ENCODE measurements at regions not wholly inside any gene's neighbourhood (a gene's known extent, or its start where the extent isn't known, plus 50 kb on each side); places are given as distances from the start of the nearest gene placed in this dataset.

GRCh38 chr5:125283372-125283771 is 536.9 kb upstream of the ZNF608 start:
- no peak for DNase-seq (ENCODE audit: low read depth)

- DNase-seq (ENCODE audit: low read depth), result no peak
Measured at GRCh38 chr5:125286271-125286670, 539.8 kb upstream of the ZNF608 start.

- no peak for DNase-seq (ENCODE audit: low read depth)
Measured at GRCh38 chr5:125289606-125290005, 543.2 kb upstream of the ZNF608 start.

GRCh38 chr5:125290935-125291334 is 544.5 kb upstream of the ZNF608 start:
- no peak for DNase-seq (ENCODE audit: low read depth)

- no peak for DNase-seq (ENCODE audit: low read depth)
Measured at GRCh38 chr5:125291447-125291846, 545.0 kb upstream of the ZNF608 start.

- DNase-seq (ENCODE audit: low read depth), result no peak
Measured at GRCh38 chr5:125293223-125293622, 546.8 kb upstream of the ZNF608 start.

GRCh38 chr5:125293726-125294125 is 547.3 kb upstream of the ZNF608 start:
- no peak for DNase-seq (ENCODE audit: low read depth)

- no peak for DNase-seq (ENCODE audit: low read depth)
Measured at GRCh38 chr5:125294844-125295243, 548.4 kb upstream of the ZNF608 start.

- no peak for DNase-seq (ENCODE audit: low read depth)
Measured at GRCh38 chr5:125295405-125295872, 549.0 kb upstream of the ZNF608 start.

- DNase-seq (ENCODE audit: low read depth), result no peak
Measured at GRCh38 chr5:125298258-125298657, 551.8 kb upstream of the ZNF608 start.

- DNase-seq (ENCODE audit: low read depth), result no peak
Measured at GRCh38 chr5:125298746-125299379, 552.4 kb upstream of the ZNF608 start.

- no peak for DNase-seq (ENCODE audit: low read depth)
Measured at GRCh38 chr5:125301711-125302110, 555.3 kb upstream of the ZNF608 start.

- DNase-seq (ENCODE audit: low read depth), result no peak
Measured at GRCh38 chr5:125302577-125302976, 556.1 kb upstream of the ZNF608 start.

- DNase-seq (ENCODE audit: low read depth), result no peak
Measured at GRCh38 chr5:125306741-125307140, 560.3 kb upstream of the ZNF608 start.

GRCh38 chr5:125310749-125311148 is 564.3 kb upstream of the ZNF608 start:
- DNase-seq (ENCODE audit: low read depth), result no peak

GRCh38 chr5:125311743-125312142 is 565.3 kb upstream of the ZNF608 start:
- no peak for DNase-seq (ENCODE audit: low read depth)

GRCh38 chr5:125313555-125313954 is 567.1 kb upstream of the ZNF608 start:
- DNase-seq (ENCODE audit: low read depth), result no peak

- no peak for DNase-seq (ENCODE audit: low read depth)
Measured at GRCh38 chr5:125315306-125315705, 568.9 kb upstream of the ZNF608 start.

GRCh38 chr5:125316391-125316790 is 570.0 kb upstream of the ZNF608 start:
- DNase-seq (ENCODE audit: low read depth), result no peak

GRCh38 chr5:125316915-125317535 is 570.6 kb upstream of the ZNF608 start:
- DNase-seq (ENCODE audit: low read depth), result no peak

GRCh38 chr5:125317536-125317995 is 571.1 kb upstream of the ZNF608 start:
- no peak for DNase-seq (ENCODE audit: low read depth)

- no peak for DNase-seq (ENCODE audit: low read depth)
Measured at GRCh38 chr5:125321654-125322053, 575.2 kb upstream of the ZNF608 start.

GRCh38 chr5:125323613-125324012 is 577.2 kb upstream of the ZNF608 start:
- DNase-seq (ENCODE audit: low read depth), result no peak

Data from activated T-helper 9 cell treated with anti-CD3 and anti-CD28 coated beads, Interleukin-2, amount 50 U/mL, for 16 hours (primary cell).